ENCODE measurements at regions not wholly inside any gene's neighbourhood (a gene's known extent, or its start where the extent isn't known, plus 50 kb on each side); places are given as distances from the start of the nearest gene placed in this dataset.
"Not testable (repeated sequence)": the region's sequence is repeated elsewhere in the genome, so short reads cannot be mapped to it uniquely, and the experiment has no call there.

DNA sequence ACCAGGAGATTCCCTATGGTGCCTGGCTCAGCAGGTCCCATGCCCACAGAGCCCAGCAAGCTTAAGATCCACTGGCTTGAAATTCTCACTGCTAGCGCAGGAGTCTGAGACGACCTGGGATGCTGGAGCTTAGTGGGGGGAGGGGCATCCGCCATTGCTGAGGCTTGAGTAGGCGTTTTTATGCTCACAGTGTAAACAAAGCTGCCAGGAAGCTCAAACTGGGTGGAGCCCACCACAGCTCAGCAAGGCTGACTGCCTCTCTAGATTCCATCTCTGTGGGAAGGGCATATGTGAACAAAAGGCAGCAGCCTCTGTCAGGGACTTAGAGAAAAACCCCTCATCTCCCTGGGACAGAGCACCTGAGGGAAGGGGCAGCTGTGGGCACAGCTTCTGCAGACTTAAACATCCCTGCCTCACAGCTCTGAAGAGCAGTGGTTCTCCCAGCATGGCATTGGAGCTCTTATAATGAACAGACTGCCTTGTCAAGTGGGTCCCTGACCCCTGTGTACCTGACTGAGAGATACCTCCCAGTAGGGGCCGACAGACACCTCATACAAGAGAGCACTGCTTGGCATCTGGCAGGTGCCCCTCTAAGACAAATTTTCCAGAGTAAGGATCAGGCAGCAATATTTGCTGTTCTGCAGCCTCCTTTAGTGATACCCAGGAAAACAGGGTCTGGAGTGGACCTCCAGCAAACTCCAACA, 231.5 kb upstream of the SETMAR start:
- no peak for DNase-seq (ENCODE audit: low spot score)

DNA sequence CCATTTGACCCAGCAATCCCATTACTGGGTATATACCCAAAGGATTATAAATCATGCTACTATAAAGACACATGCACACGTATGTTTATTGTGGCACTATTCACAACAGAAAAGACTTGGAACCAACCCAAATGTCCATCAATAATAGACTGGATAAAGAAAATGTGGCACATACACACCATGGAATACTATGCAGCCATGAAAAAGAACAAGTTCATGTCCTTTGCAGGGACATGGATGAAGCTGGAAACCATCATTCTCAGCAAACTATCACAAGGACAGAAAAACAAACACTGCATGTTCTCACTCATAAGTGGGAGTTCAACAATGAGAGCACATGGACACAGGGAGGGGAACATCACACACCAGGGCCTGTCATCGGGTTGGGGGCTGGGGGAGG, 225.9 kb upstream of the SETMAR start:
- DNase-seq (ENCODE audit: low spot score): not testable (repeated sequence)

DNA sequence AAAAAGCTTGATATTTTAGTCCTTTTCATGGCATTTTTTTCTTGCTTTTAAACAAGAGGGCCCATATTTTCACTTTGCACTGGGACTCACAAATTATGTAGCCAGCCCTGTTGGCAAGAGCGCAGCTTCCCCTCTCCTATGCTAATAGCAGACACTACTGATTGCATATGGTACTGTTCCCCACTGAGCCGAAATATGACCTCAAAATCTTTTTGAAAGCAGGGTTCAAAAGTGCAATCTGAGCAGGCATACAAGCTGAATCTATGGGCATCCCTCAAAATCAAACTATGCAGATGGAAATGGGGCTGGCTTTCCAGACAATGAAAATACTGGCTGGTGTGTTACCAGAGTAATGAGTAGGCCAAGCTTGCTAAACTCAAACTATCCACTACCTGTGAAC, 225.2 kb upstream of the SETMAR start:
- no peak for DNase-seq (ENCODE audit: low spot score)

DNA sequence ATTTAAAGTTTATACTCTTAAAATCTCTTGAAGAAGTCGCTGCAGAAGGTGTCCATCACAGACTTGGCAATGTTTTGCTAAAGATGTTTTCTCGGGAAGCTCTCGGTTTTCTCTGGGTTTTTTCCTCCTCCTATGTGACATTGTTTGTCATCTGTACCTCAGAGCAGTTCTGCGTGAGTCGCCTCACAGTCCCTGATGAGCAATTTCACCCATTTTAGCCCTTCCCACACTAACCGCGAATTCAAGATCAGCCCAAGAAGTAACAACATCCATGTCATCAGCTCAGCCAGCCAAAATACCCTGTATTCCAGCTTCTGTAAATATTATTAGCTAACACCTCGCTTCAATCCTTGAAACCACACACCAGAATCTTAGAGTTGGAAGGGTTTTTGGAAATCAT, 224.3 kb upstream of the SETMAR start:
- DNase-seq (ENCODE audit: low spot score): no peak

DNA sequence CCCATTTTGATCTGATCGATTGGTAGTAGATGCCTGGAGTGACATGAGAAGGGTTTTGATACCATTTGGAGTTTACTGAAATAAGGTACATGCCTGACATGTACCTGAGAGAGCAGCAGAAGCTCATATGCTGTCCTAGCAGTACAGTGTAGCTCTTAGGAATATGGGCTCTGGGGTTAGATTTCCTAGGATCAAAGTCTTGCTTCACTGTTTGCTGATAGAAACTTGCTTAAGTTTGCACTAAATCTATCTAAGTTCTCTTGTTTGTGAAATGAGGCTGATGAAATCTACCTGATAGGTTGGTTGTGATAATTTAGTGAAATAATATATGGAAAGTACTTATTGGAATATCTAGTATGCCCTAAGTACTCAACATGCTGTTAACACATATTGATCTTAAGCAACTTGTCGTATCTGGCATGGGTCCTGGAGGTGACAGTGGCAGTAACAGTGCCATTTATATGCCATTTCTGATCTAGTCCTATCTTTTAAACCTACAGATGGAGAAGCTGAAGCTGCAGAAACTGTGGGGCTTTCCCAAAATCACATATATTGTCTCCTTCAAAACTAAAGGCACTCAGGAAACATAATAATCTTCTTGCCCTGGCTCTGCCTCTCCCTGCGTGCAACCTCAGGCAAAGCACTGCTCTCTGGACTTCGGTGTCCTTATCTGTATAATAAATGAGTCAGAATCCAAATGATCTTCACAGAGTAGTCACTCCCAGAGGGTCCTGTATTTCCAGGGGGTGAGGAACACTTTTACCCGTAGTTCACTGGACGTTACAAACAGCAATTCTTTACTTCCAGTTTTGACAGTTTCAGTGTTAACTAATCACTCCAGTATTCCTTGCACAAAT, 223.6 kb upstream of the SETMAR start:
- DNase-seq (ENCODE audit: low spot score): no peak

DNA sequence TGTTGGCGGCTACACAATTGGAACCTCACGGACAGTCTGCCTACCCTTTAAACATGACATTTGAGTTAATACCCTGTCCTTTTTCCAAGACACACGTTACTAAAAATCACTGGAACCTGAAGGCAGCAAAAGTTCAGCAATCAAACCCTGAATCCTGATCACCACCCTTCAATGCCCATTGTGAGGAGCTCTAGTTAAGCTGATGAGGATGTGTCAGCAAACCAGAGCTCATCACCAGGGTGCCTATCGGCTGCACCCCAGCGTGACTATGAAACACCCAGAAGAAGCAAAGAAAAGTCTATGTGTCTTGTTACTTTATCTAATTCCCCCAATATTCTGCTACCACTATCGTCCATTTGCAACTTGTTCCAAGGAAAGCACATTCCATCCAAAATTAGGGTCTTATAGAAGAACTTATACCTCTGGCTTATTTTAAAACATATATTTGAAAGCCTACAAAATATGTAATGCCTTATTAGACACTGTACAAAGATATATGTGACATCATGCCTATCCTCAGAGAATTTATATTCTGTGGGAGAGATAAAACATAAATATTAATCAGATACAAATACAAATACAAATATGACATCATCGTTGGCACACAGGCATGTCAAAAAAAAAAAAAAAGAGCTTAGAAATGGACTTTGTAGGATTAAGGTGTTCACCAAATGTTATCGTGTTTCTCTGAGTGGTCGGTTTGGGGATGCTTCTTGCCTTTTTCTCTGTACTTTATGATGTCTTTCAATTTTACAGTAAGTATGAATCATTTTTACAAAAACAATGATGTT, 219.7 kb upstream of the SETMAR start:
- DNase-seq (ENCODE audit: low spot score): no peak

DNA sequence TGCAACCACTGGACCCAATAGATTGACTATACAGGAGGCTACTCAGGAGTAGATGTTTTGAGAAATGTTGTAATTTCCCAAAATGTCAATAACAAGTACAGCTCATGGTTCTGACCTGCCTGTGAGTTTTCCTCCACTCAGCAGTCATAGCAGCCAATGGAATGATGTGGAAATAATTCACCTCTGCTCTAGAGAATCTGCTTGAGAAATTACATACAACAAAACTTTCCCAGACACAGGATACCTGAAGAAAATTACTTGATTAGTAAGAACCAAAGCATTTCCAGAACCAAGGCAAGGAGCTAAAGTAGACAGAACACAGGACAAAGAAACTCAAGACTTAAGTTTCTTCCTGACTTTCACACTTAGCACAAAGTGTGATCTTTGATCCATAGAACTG, 218.9 kb upstream of the SETMAR start:
- DNase-seq (ENCODE audit: low spot score): no peak

DNA sequence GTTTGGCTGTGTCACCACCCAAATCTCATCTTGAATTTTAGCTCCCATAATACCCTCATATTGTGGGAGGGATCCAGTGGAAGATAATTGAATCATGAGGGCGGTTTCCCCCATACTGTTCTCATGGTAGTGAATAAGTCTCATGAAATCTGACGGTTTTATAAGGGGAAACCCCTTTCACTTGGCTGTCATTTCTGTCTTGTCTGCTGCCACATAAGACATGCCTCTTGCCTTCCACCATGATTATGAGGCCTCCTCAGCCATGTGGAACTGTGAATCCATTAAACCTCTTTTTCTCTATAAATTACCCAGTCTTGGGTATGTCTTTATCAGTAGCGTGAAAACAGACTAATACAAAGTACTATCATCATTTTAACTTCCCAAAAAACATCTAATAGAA, 216.5 kb upstream of the SETMAR start:
- not testable (repeated sequence) for DNase-seq (ENCODE audit: low spot score)

DNA sequence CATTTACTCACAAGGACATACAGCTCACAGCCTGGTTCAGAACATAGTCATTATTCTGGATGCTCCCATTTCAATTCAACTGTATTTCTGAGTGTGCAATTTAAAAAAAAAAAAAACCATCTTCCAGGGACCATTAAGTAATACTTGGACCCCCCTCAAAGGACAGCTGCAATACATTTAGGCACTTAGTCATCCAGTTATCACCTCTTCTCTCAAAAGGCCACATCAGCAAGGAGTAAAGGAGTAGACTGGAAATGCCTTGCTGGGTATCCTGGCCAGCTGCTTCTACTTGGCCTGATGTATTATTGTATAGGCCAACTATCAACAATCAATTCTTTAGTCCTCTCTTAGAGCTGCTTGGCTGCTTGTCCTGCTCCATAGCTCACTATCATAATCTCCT, 211.4 kb upstream of the SETMAR start:
- DNase-seq (ENCODE audit: low spot score): no peak

DNA sequence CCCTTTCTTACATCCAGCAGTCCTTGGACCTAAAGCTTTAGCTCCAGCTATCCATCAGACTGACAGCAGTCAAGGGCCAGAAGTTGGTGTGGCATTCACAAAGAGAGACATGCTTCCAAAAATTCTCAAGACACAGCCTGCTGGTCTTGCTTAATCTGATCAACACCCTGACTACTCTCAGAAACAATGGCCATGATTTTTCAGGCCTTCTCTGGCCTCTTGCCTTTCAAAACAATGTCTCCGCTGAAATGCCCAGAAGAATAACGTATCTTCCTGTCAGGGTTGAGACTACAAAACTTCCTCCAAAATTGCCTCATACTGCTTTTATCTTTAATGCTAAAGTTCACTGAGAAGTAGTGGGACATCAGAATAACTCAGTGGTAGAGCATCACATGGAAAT, 205.4 kb upstream of the SETMAR start:
- no peak for DNase-seq (ENCODE audit: low spot score)

DNA sequence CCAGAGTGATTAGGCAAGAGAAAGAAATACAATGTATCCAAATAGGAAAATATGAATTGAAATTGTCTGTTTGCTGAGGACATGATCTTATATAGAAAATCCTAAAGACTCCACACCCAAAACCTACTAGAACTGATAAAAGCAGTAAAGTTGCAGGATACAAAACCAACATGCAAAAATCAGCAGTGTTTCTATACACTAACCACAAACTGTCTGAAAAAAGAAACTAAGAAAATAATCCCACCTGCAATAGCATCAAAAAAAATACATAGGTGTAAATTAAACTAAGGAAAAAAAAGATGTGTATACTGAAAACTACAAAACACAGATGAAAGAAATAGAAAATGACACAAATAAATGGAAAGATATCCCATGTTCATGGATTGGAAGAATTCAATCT, 203.6 kb upstream of the SETMAR start:
- no peak for DNase-seq (ENCODE audit: low spot score)

DNA sequence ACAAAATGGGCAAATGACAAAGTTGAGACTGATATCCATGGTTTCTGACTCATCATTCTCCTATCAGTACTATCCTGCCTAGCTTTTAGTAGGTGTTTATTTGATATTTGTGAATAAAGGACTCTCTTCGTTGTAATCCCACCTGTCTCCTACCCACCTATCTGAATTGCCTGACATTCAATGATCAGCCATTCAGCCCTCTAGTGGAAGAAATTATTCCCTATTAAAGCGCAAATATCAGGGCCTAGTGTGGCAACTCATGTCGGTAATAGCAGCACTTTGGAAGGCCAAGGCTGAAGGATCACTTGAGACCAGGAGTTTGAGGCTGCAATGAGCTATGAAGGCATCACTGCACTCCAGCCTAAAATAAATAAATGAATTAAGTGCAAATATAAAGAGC, 195.7 kb upstream of the SETMAR start:
- DNase-seq (ENCODE audit: low spot score): no peak

DNA sequence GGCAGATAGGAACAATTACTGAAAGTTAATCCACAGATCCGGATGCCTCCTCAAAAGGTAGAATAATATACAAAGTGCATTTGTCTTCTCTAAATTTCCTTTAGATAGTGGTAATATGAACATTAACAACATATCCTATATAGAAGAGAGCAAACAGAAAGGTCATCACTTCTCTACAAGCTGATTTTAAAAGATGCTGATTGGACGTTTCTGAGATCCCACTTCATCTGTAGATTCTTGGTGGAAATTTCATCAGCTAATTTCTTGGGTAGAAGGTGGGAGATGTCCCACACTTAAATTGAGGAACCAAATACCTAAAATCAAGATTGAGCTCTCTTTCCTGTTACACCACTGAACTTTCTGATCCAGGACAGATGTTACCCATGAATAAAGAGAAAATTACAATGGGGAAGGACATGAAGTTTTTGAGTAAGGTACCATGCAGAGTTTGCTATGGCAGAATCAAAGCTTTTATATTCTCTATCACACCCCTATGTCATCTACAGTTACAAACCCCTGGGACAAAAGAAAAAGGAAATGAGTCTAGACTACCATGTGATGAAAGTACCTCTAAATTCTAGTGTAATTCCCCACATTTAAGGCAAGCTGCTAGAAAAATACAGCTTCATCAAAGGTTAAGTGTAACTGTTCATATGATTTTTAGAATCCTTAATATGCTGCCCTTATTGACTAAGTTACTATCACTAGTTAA, 189.2 kb upstream of the SETMAR start:
- DNase-seq (ENCODE audit: low spot score): no peak

DNA sequence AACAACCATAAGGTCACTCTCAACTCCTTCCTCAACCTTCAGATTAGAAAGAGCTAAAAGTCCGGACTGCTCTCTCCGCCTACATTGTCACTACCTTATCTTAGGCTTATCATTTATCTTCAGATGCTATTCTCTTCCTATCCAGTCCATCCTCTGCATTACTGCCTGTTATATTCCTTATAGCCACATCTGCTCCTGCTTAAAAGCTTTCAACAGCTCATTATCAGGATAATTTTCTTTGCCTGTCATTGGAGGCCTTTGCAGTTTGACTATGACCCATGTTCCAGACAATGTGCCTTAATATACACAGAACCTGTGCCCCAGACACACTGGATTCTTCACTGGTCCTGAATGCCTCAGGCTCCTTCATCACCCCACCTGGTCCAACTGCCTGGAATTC, 184.1 kb upstream of the SETMAR start:
- no peak for DNase-seq (ENCODE audit: low spot score)

DNA sequence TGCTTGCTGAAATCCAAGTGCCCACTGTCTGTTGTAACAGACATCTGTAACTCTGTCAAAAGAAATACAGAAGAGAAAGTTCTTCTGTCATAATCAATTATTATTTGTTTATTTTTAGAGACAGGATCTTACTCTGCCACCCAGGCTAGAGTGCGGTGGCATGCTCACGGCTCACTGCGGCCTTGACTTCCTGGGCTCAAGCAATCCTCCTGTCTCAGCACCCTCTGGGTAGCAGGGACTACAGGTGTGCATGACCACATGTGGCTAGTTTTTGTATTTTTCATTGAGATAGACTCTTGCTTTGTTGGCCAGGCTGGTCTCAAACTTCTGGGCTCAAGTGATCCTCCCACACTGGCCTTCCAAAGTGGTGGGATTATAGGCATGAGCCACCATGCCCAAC, 177.6 kb upstream of the SETMAR start:
- DNase-seq (ENCODE audit: low spot score): no peak

DNA sequence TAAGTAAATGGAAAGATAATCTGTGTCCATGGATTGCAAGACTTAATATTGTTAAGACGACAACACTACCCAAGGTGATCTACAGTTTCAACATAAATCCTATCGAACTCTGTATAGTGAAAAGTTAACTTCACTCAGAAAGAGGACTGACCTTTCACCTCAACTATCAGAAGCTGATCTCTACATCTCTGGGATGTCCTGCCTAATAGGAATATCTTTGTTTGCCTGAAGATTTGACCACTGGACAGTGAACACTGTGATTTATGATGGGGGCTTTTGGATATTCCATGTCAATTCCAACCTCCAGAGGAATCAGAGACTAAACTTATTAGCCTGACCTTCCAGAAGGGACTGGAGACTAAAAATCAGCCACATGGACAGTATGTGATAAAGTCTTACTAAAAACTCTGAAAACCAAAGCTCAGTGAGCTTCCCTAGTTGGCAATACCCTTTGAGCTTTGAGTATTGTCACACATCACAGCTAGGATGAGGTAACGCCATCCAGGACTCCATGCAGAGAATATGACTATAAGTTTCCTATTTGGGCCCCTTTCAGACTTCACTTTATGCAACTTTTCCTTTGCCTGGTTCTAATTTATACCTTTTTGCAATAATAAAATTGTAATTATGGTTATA, 164.9 kb upstream of the SETMAR start:
- DNase-seq (ENCODE audit: low spot score): no peak

DNA sequence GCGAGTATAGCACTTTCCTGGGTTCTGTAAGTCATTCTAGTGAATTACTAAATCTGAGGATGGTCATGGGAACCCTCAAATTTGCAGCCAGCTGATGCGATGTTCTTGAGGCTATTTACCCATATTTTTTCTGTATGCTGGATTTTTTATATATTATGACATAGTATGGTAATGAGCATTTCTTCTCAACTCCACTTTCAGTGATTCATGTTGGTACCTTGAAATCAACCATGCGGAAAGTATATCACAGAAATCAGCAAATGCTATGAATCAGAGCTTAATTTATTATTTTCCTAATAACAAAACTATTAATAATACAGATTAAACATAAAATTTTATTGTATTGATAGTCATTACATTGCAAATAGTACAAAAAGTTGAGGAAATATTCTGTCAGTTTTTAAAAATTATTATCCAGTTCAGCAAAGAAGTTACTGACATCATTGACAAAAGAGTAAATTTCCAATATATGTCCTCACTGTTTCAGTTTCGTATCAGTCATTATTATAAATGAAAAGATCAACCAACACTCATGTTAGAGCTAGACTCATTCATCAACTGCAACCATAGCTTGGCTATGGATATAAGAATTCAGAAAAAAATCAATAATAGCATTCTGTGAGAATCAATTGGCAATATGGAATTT, 164.3 kb upstream of the SETMAR start:
- no peak for DNase-seq (ENCODE audit: low spot score)

DNA sequence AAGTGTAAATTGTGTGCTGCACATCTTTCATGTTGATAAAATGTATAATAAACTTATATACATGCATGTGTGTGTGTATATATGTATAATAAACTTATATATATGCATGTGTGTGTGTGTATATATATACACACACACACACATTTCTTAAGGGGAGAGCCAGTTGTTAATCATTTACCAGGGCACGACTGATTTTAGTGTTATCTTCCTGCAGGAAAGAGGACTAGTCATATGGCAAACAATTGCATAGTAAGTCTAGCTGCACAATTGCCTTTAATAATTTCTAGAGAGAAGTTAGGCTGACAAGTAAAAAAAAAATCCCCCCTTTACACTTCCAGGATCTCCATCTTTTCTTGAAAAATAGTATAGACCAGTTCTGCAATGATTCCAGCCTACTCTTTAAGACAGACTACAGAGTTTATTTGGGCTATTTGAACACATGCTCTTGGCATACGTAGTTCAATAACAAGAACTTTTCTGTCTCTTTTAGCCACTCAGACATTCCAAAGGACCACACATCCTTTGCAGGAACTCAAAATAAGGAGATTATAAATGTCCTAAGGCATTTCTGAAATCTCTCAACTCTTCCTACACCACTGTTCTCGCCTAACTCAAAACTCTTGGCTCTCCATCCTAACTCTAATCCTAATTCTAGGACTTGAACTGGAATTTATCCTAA, 163.6 kb upstream of the SETMAR start:
- no peak for DNase-seq (ENCODE audit: low spot score)

DNA sequence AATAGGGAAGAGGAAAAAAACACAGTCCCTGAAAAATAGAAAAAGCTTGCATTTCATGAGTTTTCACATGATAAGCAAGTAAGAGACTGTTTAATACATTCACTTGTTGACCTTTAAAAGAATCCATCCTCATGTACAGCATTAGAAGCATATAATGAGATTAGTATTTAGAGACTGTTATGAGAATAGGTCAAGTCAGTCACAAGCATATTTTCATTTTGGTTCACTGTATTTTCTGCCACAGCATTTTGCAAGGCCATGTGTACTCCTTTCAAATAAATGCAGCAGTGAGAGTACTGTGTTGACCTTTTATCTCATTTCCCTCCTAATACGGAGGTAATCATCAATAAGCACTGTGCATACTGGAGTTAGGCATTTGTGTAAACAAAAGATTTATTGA, 162.2 kb upstream of the SETMAR start:
- DNase-seq (ENCODE audit: low spot score): no peak

DNA sequence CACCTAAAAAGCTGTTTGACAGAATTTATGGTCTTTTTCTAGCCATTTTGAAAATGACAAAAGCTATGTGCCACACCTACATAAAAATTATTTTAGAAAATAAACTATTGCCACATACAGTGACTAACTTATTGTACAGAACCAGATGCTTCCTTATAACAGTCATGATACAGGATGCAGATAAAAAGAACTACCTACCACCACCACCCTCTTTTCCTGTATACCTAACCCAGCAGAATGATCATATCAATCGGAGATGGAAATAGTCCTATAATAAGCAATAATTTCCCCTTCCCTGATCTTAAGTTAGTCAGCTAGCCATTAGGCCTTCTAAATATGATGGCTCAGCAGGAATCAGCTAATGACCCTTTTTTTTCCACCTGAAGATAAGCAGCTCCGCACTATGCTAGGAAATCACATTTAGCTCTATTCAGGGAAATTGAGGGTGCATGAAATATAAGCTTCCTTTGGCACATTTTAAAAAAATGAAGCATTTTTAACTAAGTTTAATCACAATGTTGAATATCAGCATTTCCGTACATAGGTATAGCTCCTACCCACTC, 155.5 kb upstream of the SETMAR start:
- no peak for DNase-seq (ENCODE audit: low spot score)
